Suprapubic skin (tissue), 3 donors: ENCODE measurements at regions not wholly inside any gene's neighbourhood (a gene's known extent, or its start where the extent isn't known, plus 50 kb on each side); places are given as distances from the start of the nearest gene placed in this dataset.

Experiments
- CTCF ChIP-seq, 2 donors: fragments of 200-600 bp in 1 of 2; fragments of 450-650 bp in 1 of 2; sonication (generic) in 1 of 2; IDR thresholded peaks; one replicate each; pipeline ENCODE4 v1.5.1; 2016 to 2019; ENCODE audit warnings: antibody characterized with exemption in 2 of 2, mild to moderate bottlenecking in 1 of 2, moderate library complexity in 1 of 2
- EP300 ChIP-seq: sonication (generic); formaldehyde crosslinking; IDR thresholded peaks from one replicate; pipeline ENCODE4 v1.6.1; 2017; ENCODE audit warnings: antibody characterized with exemption
- POLR2A ChIP-seq, 2 donors: fragments of 450-650 bp; IDR thresholded peaks; one replicate each; pipeline ENCODE4 v1.6.1; 2017; ENCODE audit warnings: antibody characterized with exemption in 2 of 2, mild to moderate bottlenecking in 2 of 2, moderate library complexity in 2 of 2

- TF ChIP-seq CTCF (IDR thresholded peaks at IDR 0.05) (no peak), POLR2A (IDR thresholded peaks at IDR 0.05) (no peak), EP300 (no peak)
Observed at GRCh38 chr1:66452982-66453381, 81.0 kb upstream of the SGIP1 start.
